ENCODE measurements at regions not wholly inside any gene's neighbourhood (a gene's known extent, or its start where the extent isn't known, plus 50 kb on each side); places are given as distances from the start of the nearest gene placed in this dataset.

DNA sequence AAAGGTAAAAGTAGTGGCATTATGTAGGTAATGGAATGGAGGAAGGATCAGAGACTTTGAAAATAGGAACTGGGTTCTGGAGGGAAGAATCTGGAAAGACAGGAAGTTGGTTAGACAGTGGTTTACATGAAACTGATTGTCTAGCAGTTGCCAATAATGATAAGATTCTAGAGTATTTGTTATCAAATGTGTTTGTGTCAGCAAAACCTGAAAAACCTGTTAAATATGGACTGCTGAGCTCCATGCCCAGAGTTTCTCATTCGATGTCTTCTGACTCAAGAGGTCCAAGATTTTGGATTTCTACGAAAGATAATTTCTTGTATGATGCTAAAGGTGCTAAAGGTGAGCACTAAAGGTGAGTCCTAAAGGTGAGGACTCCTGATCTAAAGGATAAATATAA is 515.0 kb upstream of the TUSC1 start:
- H3K27me3 ChIP-seq (ENCODE audit: insufficient read depth): no peaks in the 10 kb centered on the region
- H3K4me1 ChIP-seq (ENCODE audit: control insufficient read depth in 1 of 2, insufficient read depth in 2 of 2, low read depth in 1 of 2, low read length in 1 of 2): no peaks in the 10 kb centered on the region
- H2AFZ ChIP-seq (ENCODE audit: low read depth): no peak overlapping the region
- H4K20me1 ChIP-seq (ENCODE audit: insufficient read depth): no peaks in the 10 kb centered on the region
- peaks cover 15% of the 10 kb centered on the region; the same call in 1 of the 2 replicates for H3K9me3 ChIP-seq
- H3F3A ChIP-seq (replicated peaks; ENCODE audit: insufficient read depth): no peaks in the 10 kb centered on the region
- H3K9me2 ChIP-seq: no peaks in the 10 kb centered on the region
- ChIA-PET POLR2A (no interaction called here), CTCF (interaction anchor here (0.6 kb wide), 1 partner anchor 89 kb away, joined by 3 read pairs; no protein-coding TSS in a partner anchor)
- H3K79me2 ChIP-seq (ENCODE audit: insufficient read depth): no peaks in the 10 kb centered on the region
- 29% methylated on average over 2 of the region's 2 CpGs for WGBS (ENCODE audit: low lambda C conversion rate)
- H3K36me3 ChIP-seq (replicated peaks in 1 of 2; ENCODE audit: control insufficient read depth in 1 of 2, insufficient read depth in 2 of 2, low read length in 1 of 2): no peaks in the 10 kb centered on the region
- no peak overlapping the region for H3K9ac ChIP-seq
- H3K27ac ChIP-seq (ENCODE audit: low read depth in 2 of 2, low read length in 1 of 2): no peak overlapping the region
- H3K4me2 ChIP-seq: no peak overlapping the region
- no peak for DNase-seq
- H3K4me3 ChIP-seq (ENCODE audit: low read depth in 2 of 2, low read length in 1 of 2): no peak overlapping the region
- no peak for TF ChIP-seq SIN3A (IDR thresholded peaks at IDR 0.05; ENCODE audit: borderline replicate concordance, low read depth, low read length)
- no peak for TF ChIP-seq RFX5 (IDR thresholded peaks at IDR 0.05; ENCODE audit: low read length)
- TF ChIP-seq TAF1 (IDR thresholded peaks at IDR 0.05; ENCODE audit: borderline replicate concordance, low read depth, low read length): no peak
- TF ChIP-seq FOXM1 (IDR thresholded peaks at IDR 0.05; ENCODE audit: low read depth): no peak
- TF ChIP-seq, protein P1, sequence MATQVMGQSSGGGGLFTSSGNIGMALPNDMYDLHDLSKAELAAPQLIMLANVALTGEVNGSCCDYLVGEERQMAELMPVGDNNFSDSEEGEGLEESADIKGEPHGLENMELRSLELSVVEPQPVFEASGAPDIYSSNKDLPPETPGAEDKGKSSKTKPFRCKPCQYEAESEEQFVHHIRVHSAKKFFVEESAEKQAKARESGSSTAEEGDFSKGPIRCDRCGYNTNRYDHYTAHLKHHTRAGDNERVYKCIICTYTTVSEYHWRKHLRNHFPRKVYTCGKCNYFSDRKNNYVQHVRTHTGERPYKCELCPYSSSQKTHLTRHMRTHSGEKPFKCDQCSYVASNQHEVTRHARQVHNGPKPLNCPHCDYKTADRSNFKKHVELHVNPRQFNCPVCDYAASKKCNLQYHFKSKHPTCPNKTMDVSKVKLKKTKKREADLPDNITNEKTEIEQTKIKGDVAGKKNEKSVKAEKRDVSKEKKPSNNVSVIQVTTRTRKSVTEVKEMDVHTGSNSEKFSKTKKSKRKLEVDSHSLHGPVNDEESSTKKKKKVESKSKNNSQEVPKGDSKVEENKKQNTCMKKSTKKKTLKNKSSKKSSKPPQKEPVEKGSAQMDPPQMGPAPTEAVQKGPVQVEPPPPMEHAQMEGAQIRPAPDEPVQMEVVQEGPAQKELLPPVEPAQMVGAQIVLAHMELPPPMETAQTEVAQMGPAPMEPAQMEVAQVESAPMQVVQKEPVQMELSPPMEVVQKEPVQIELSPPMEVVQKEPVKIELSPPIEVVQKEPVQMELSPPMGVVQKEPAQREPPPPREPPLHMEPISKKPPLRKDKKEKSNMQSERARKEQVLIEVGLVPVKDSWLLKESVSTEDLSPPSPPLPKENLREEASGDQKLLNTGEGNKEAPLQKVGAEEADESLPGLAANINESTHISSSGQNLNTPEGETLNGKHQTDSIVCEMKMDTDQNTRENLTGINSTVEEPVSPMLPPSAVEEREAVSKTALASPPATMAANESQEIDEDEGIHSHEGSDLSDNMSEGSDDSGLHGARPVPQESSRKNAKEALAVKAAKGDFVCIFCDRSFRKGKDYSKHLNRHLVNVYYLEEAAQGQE (IDR thresholded peaks at IDR 0.05; ENCODE audit: low read depth, low read length): no peak
- TF ChIP-seq, protein P2, sequence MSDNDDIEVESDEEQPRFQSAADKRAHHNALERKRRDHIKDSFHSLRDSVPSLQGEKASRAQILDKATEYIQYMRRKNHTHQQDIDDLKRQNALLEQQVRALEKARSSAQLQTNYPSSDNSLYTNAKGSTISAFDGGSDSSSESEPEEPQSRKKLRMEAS (IDR thresholded peaks at IDR 0.05; ENCODE audit: low read depth): no peak
- TF ChIP-seq, protein P3, sequence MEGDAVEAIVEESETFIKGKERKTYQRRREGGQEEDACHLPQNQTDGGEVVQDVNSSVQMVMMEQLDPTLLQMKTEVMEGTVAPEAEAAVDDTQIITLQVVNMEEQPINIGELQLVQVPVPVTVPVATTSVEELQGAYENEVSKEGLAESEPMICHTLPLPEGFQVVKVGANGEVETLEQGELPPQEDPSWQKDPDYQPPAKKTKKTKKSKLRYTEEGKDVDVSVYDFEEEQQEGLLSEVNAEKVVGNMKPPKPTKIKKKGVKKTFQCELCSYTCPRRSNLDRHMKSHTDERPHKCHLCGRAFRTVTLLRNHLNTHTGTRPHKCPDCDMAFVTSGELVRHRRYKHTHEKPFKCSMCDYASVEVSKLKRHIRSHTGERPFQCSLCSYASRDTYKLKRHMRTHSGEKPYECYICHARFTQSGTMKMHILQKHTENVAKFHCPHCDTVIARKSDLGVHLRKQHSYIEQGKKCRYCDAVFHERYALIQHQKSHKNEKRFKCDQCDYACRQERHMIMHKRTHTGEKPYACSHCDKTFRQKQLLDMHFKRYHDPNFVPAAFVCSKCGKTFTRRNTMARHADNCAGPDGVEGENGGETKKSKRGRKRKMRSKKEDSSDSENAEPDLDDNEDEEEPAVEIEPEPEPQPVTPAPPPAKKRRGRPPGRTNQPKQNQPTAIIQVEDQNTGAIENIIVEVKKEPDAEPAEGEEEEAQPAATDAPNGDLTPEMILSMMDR (IDR thresholded peaks at IDR 0.05): no peak
- TF ChIP-seq, protein P4, sequence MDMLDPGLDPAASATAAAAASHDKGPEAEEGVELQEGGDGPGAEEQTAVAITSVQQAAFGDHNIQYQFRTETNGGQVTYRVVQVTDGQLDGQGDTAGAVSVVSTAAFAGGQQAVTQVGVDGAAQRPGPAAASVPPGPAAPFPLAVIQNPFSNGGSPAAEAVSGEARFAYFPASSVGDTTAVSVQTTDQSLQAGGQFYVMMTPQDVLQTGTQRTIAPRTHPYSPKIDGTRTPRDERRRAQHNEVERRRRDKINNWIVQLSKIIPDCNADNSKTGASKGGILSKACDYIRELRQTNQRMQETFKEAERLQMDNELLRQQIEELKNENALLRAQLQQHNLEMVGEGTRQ (IDR thresholded peaks at IDR 0.05; ENCODE audit: borderline replicate concordance, low read depth, low read length): no peak
- TF ChIP-seq ELF1 (IDR thresholded peaks at IDR 0.05): no peak
- TF ChIP-seq MEF2A (IDR thresholded peaks at IDR 0.05; ENCODE audit: borderline replicate concordance, low read depth): no peak
- TF ChIP-seq CHD2 (IDR thresholded peaks at IDR 0.05; ENCODE audit: low read length, partially characterized antibody): no peak
- no peak for TF ChIP-seq RXRA (IDR thresholded peaks at IDR 0.05; ENCODE audit: borderline replicate concordance, low read depth)
- TF ChIP-seq, protein P5, sequence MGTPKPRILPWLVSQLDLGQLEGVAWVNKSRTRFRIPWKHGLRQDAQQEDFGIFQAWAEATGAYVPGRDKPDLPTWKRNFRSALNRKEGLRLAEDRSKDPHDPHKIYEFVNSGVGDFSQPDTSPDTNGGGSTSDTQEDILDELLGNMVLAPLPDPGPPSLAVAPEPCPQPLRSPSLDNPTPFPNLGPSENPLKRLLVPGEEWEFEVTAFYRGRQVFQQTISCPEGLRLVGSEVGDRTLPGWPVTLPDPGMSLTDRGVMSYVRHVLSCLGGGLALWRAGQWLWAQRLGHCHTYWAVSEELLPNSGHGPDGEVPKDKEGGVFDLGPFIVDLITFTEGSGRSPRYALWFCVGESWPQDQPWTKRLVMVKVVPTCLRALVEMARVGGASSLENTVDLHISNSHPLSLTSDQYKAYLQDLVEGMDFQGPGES (IDR thresholded peaks at IDR 0.05; ENCODE audit: low read depth, low read length): no peak
- no peak for TF ChIP-seq RAD21 (IDR thresholded peaks at IDR 0.05; ENCODE audit: low read length)
- TF ChIP-seq, protein P6, sequence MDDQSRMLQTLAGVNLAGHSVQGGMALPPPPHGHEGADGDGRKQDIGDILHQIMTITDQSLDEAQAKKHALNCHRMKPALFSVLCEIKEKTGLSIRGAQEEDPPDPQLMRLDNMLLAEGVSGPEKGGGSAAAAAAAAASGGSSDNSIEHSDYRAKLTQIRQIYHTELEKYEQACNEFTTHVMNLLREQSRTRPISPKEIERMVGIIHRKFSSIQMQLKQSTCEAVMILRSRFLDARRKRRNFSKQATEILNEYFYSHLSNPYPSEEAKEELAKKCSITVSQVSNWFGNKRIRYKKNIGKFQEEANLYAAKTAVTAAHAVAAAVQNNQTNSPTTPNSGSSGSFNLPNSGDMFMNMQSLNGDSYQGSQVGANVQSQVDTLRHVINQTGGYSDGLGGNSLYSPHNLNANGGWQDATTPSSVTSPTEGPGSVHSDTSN (IDR thresholded peaks at IDR 0.05): no peak
- TF ChIP-seq JUND (IDR thresholded peaks at IDR 0.05): no peak
- TF ChIP-seq EZH2phosphoT487 (IDR thresholded peaks at IDR 0.05; ENCODE audit: borderline replicate concordance, low read depth): no peak

Measured in SK-N-SH (cell line).